ENCODE measurements at regions not wholly inside any gene's neighbourhood (a gene's known extent, or its start where the extent isn't known, plus 50 kb on each side); places are given as distances from the start of the nearest gene placed in this dataset.

- Histone ChIP-seq H3K9me3 (no peaks in the 10 kb centered on the region), H3K36me3 (ENCODE audit: low read depth) (no peaks in the 10 kb centered on the region), H3K4me1 (ENCODE audit: low read depth) (no peaks in the 10 kb centered on the region), H3K4me3 (no peak overlapping the region)
- DNase-seq (no peak), ATAC-seq (no peak)
- intact Hi-C loops (cut with DNase I, micrococcal nuclease) = no loop called here
- TF ChIP-seq CTCF (IDR thresholded peaks at IDR 0.05) = no peak
Measured at GRCh38 chr13:62551588-62551987, 1135.9 kb upstream of the PCDH20 start.

GRCh38 chr13:62544928-62545327, 1129.3 kb upstream of the PCDH20 start:
- Histone ChIP-seq H3K4me3 (no peak overlapping the region), H3K36me3 (ENCODE audit: low read depth) (no peaks in the 10 kb centered on the region), H3K4me1 (ENCODE audit: low read depth) (no peaks in the 10 kb centered on the region), H3K9me3 (peaks cover 12% of the 10 kb centered on the region)
- intact Hi-C loops (cut with DNase I, micrococcal nuclease) = no loop called here
- DNase-seq = no peak
- no peak for TF ChIP-seq CTCF (IDR thresholded peaks at IDR 0.05)
- no peak for ATAC-seq

GRCh38 chr13:62537593-62537992, 1121.9 kb upstream of the PCDH20 start:
- no peaks in the 10 kb centered on the region for H3K36me3 ChIP-seq (ENCODE audit: low read depth)
- intact Hi-C loops (cut with DNase I, micrococcal nuclease) = no loop called here
- ATAC-seq = no peak
- peaks cover 22% of the 10 kb centered on the region for H3K9me3 ChIP-seq
- H3K4me1 ChIP-seq (ENCODE audit: low read depth) = no peaks in the 10 kb centered on the region
- DNase-seq = no peak
- no peak for TF ChIP-seq CTCF (IDR thresholded peaks at IDR 0.05)
- no peak overlapping the region for H3K4me3 ChIP-seq

GRCh38 chr13:62525652-62526051, 1110.0 kb upstream of the PCDH20 start:
- no peak for DNase-seq
- intact Hi-C loops (cut with DNase I, micrococcal nuclease) = no loop called here
- H3K4me3 ChIP-seq = no peak overlapping the region
- no peak for ATAC-seq
- H3K4me1 ChIP-seq (ENCODE audit: low read depth) = no peaks in the 10 kb centered on the region
- no peaks in the 10 kb centered on the region for H3K36me3 ChIP-seq (ENCODE audit: low read depth)
- no peaks in the 10 kb centered on the region for H3K9me3 ChIP-seq
- TF ChIP-seq CTCF (IDR thresholded peaks at IDR 0.05) = no peak

- Histone ChIP-seq H3K36me3 (ENCODE audit: low read depth) (no peaks in the 10 kb centered on the region), H3K9me3 (no peaks in the 10 kb centered on the region), H3K4me1 (ENCODE audit: low read depth) (no peaks in the 10 kb centered on the region), H3K4me3 (no peak overlapping the region)
- intact Hi-C loops (cut with DNase I, micrococcal nuclease) = no loop called here
- no peak for TF ChIP-seq CTCF (IDR thresholded peaks at IDR 0.05)
- no peak for ATAC-seq
- no peak for DNase-seq
Measured at GRCh38 chr13:62524498-62524897, 1108.8 kb upstream of the PCDH20 start.

GRCh38 chr13:62524061-62524460, 1108.4 kb upstream of the PCDH20 start:
- DNase-seq = no peak
- H3K4me1 ChIP-seq (ENCODE audit: low read depth) = no peaks in the 10 kb centered on the region
- H3K36me3 ChIP-seq (ENCODE audit: low read depth) = no peaks in the 10 kb centered on the region
- intact Hi-C loops (cut with DNase I, micrococcal nuclease) = no loop called here
- no peak for TF ChIP-seq CTCF (IDR thresholded peaks at IDR 0.05)
- ATAC-seq = no peak
- no peaks in the 10 kb centered on the region for H3K9me3 ChIP-seq
- no peak overlapping the region for H3K4me3 ChIP-seq

Measured in mucosa of descending colon (tissue), 3 donors.